ENCODE measurements at regions not wholly inside any gene's neighbourhood (a gene's known extent, or its start where the extent isn't known, plus 50 kb on each side); places are given as distances from the start of the nearest gene placed in this dataset.

- H3K4me3 ChIP-seq (ENCODE audit: low read depth, low read length): no peak overlapping the region
- TF ChIP-seq, protein P1, sequence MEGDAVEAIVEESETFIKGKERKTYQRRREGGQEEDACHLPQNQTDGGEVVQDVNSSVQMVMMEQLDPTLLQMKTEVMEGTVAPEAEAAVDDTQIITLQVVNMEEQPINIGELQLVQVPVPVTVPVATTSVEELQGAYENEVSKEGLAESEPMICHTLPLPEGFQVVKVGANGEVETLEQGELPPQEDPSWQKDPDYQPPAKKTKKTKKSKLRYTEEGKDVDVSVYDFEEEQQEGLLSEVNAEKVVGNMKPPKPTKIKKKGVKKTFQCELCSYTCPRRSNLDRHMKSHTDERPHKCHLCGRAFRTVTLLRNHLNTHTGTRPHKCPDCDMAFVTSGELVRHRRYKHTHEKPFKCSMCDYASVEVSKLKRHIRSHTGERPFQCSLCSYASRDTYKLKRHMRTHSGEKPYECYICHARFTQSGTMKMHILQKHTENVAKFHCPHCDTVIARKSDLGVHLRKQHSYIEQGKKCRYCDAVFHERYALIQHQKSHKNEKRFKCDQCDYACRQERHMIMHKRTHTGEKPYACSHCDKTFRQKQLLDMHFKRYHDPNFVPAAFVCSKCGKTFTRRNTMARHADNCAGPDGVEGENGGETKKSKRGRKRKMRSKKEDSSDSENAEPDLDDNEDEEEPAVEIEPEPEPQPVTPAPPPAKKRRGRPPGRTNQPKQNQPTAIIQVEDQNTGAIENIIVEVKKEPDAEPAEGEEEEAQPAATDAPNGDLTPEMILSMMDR (IDR thresholded peaks at IDR 0.05; ENCODE audit: insufficient read depth, low read depth, low read length, missing control alignments): no peak
- DNase-seq (ENCODE audit: low read depth): no peak
Observed at GRCh38 chr14:41285186-41285748, 321.4 kb upstream of the LRFN5 start.

- DNase-seq (ENCODE audit: low read depth): no peak
- TF ChIP-seq, protein P1 (IDR thresholded peaks at IDR 0.05; ENCODE audit: insufficient read depth, low read depth, low read length, missing control alignments): no peak
- H3K4me3 ChIP-seq (ENCODE audit: low read depth, low read length): no peak overlapping the region
Observed at GRCh38 chr14:41280745-41281144, 325.9 kb upstream of the LRFN5 start.

DNA sequence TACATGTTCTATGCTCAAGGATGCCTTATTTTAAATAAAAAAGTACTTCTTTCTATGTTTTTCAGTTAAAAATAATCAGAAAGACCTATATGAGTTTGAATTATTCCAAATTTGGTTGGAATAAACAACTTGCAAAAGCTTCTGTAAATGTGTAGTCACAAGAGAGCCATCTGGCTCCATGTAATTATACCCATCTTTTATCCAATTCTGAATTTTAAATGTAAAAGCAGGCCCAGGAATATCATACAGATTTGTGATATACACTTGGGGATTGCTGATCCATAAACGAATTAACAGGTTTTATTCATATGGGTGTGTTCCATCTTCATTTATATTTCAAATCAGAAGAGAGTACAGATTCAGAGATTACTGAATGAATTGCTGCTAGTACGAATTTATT lies 329.2 kb upstream of the LRFN5 start:
- no peak overlapping the region for H3K4me3 ChIP-seq (ENCODE audit: low read depth, low read length)
- TF ChIP-seq, protein P1 (IDR thresholded peaks at IDR 0.05; ENCODE audit: insufficient read depth, low read depth, low read length, missing control alignments): no peak
- DNase-seq (ENCODE audit: low read depth): no peak

GRCh38 chr14:41257476-41257875 lies 349.2 kb upstream of the LRFN5 start:
- TF ChIP-seq, protein P1 (IDR thresholded peaks at IDR 0.05; ENCODE audit: insufficient read depth, low read depth, low read length, missing control alignments): no peak
- no peak overlapping the region for H3K4me3 ChIP-seq (ENCODE audit: low read depth, low read length)
- no peak for DNase-seq (ENCODE audit: low read depth)

GRCh38 chr14:41235466-41235865 lies 371.2 kb upstream of the LRFN5 start:
- DNase-seq (ENCODE audit: low read depth): no peak
- H3K4me3 ChIP-seq (ENCODE audit: low read depth, low read length): no peak overlapping the region
- TF ChIP-seq, protein P1 (IDR thresholded peaks at IDR 0.05; ENCODE audit: insufficient read depth, low read depth, low read length, missing control alignments): no peak

DNA sequence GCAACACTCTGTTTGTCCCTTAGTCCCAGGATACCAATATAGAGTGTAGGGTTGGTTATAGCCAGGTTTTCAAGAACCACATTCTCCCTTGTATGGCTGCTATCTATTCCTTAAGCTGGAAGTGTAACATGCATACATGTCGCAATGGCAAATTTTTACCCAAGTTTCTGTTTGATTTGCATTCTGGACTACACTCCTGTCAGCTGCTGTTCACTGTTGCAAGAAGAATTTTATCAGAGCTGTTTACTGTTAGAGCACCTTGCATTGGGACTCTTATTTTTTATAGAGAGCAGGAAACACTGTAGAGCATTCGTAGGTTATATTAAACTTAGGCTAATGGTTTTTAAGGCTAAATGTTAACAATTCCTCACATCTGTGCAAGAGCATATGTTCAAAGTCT lies 376.0 kb upstream of the LRFN5 start:
- TF ChIP-seq, protein P1 (IDR thresholded peaks at IDR 0.05; ENCODE audit: insufficient read depth, low read depth, low read length, missing control alignments): no peak
- no peak overlapping the region for H3K4me3 ChIP-seq (ENCODE audit: low read depth, low read length)
- no peak for DNase-seq (ENCODE audit: low read depth)

DNA sequence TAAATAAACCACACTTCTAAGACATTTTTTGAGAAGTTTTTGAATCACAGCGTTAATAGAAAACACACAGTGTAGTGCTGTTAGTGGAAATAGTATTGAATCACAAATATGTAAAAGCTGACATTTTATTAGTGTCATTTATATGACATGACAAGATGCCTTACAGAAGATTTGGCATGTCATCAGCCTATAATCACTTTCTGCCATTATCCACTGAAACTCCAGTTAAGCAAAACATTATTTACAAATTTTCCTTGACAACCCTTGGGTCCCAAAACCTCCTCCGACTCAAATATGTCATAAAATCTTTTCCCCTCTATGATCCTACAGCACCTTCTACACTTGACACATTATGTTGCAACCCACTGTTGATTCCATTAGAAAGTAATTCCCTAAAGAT lies 376.9 kb upstream of the LRFN5 start:
- no peak for DNase-seq (ENCODE audit: low read depth)
- TF ChIP-seq, protein P1 (IDR thresholded peaks at IDR 0.05; ENCODE audit: insufficient read depth, low read depth, low read length, missing control alignments): no peak
- no peak overlapping the region for H3K4me3 ChIP-seq (ENCODE audit: low read depth, low read length)

Data from GM12865 (cell line).